H9 (cell line): ENCODE measurements at regions not wholly inside any gene's neighbourhood (a gene's known extent, or its start where the extent isn't known, plus 50 kb on each side); places are given as distances from the start of the nearest gene placed in this dataset.

Experiments
- DNase-seq: peaks from one replicate; pipeline ENCODE4 v3.0.0-alpha.2; 2017
- H2AFZ ChIP-seq: one replicate; pipeline ENCODE4 v1.6.1; 2013; ENCODE audit warnings: mild to moderate bottlenecking, low read length, control low read depth, moderate library complexity
- H2AK5ac ChIP-seq: 2 replicates; pipeline ENCODE4 v1.6.1; 2013; ENCODE audit warnings: low read length, control low read depth, mixed read lengths; ENCODE audit not compliant: insufficient read length
- H2BK120ac ChIP-seq: one replicate; pipeline ENCODE4 v1.6.1; 2013; ENCODE audit warnings: low read depth, mild to moderate bottlenecking, low read length, control low read depth, inconsistent platforms; ENCODE audit not compliant: poor library complexity, severe bottlenecking
- H2BK12ac ChIP-seq: 2 replicates; pipeline ENCODE4 v1.6.1; 2013; ENCODE audit warnings: low read length, control low read depth, mixed read lengths, low read depth; ENCODE audit not compliant: insufficient read length
- H2BK15ac ChIP-seq: 2 replicates; pipeline ENCODE4 v1.6.1; 2013; ENCODE audit warnings: low read depth, low read length, control low read depth
- H2BK20ac ChIP-seq: one replicate; pipeline ENCODE4 v1.6.1; 2013; ENCODE audit warnings: low read depth, mild to moderate bottlenecking, low read length, control low read depth, inconsistent platforms; ENCODE audit not compliant: poor library complexity, severe bottlenecking
- H2BK5ac ChIP-seq: 2 replicates; pipeline ENCODE4 v1.6.1; 2013; ENCODE audit warnings: low read length, control low read depth, mixed read lengths; ENCODE audit not compliant: insufficient read length
- H3K14ac ChIP-seq: 2 replicates; pipeline ENCODE4 v1.6.1; 2013; ENCODE audit warnings: low read length, control low read depth; ENCODE audit not compliant: insufficient read depth
- H3K18ac ChIP-seq: 2 replicates; pipeline ENCODE4 v1.6.1; 2013; ENCODE audit warnings: low read depth, mild to moderate bottlenecking, mixed read lengths, low read length, control low read depth; ENCODE audit not compliant: insufficient read length
- H3K23ac ChIP-seq: 2 replicates; pipeline ENCODE4 v1.6.1; 2013; ENCODE audit warnings: low read length, control low read depth, mixed read lengths, low read depth; ENCODE audit not compliant: insufficient read length
- H3K23me2 ChIP-seq: 2 replicates; pipeline ENCODE4 v1.6.1; 2013; ENCODE audit warnings: low read depth, mild to moderate bottlenecking, mixed read lengths, low read length, control low read depth; ENCODE audit not compliant: insufficient read length, poor library complexity, severe bottlenecking
- H3K27ac ChIP-seq: 2 replicates; pipeline ENCODE4 v1.5.1; 2013; ENCODE audit warnings: low read length, control low read depth, mixed read lengths, low read depth; ENCODE audit not compliant: insufficient read length
- H3K27me3 ChIP-seq: 2 replicates; pipeline ENCODE4 v1.6.1; 2013; ENCODE audit warnings: low read length, control low read depth, inconsistent platforms; ENCODE audit not compliant: insufficient read depth
- H3K4ac ChIP-seq: 2 replicates; pipeline ENCODE4 v1.6.1; 2013; ENCODE audit warnings: low read depth, mild to moderate bottlenecking, control low read depth, inconsistent platforms, low read length, moderate library complexity
- H3K4me1 ChIP-seq: 2 replicates; pipeline ENCODE4 v1.6.1; 2013; ENCODE audit warnings: low read length, control low read depth, inconsistent platforms; ENCODE audit not compliant: insufficient read depth
- H3K4me2 ChIP-seq: 2 replicates; pipeline ENCODE4 v1.6.1; 2013; ENCODE audit warnings: low read length, control low read depth, mixed read lengths; ENCODE audit not compliant: insufficient read length, insufficient read depth
- H3K56ac ChIP-seq: 2 replicates; pipeline ENCODE4 v1.6.1; 2013; ENCODE audit warnings: low read depth, mild to moderate bottlenecking, mixed read lengths, low read length, control low read depth; ENCODE audit not compliant: insufficient read length
- H3K79me1 ChIP-seq: 2 replicates; pipeline ENCODE4 v1.6.1; 2013; ENCODE audit warnings: low read depth, mild to moderate bottlenecking, moderate library complexity, low read length, control low read depth, inconsistent platforms; ENCODE audit not compliant: insufficient read depth, poor library complexity, severe bottlenecking
- H3K79me2 ChIP-seq: 2 replicates; pipeline ENCODE4 v1.6.1; 2013; ENCODE audit warnings: low read length, control low read depth, inconsistent platforms; ENCODE audit not compliant: insufficient read depth
- H3K9ac ChIP-seq: 2 replicates; pipeline ENCODE4 v1.6.1; 2013; ENCODE audit warnings: low read length, control low read depth, mixed read lengths; ENCODE audit not compliant: insufficient read length; ENCODE audit errors: extremely low read depth
- H3K9me3 ChIP-seq: one replicate; pipeline ENCODE4 v1.6.1; 2013; ENCODE audit warnings: low read depth, low read length, inconsistent platforms; ENCODE audit not compliant: control insufficient read depth
- H3T11ph ChIP-seq: one replicate; pipeline ENCODE4 v1.6.1; 2013; ENCODE audit warnings: mild to moderate bottlenecking, low read length, control low read depth, inconsistent platforms
- H4K20me1 ChIP-seq: one replicate; pipeline ENCODE4 v1.6.1; 2013; ENCODE audit not compliant: control insufficient read depth, insufficient read length, insufficient read depth
- H4K5ac ChIP-seq: 2 replicates; pipeline ENCODE4 v1.6.1; 2013; ENCODE audit warnings: low read depth, mild to moderate bottlenecking, mixed read lengths, low read length, control low read depth; ENCODE audit not compliant: insufficient read length
- H4K8ac ChIP-seq: replicated peaks from 2 replicates; pipeline ENCODE4 v1.6.1; 2013; ENCODE audit warnings: low read length, control low read depth, mixed read lengths, low read depth; ENCODE audit not compliant: insufficient read length
- H4K91ac ChIP-seq: 2 replicates; pipeline ENCODE4 v1.6.1; 2013; ENCODE audit warnings: low read depth, mild to moderate bottlenecking, moderate library complexity, mixed read lengths, low read length, control low read depth; ENCODE audit not compliant: insufficient read length
- H3K27ac Mint-ChIP-seq, 3 experiments: 2 replicates in 2 of 3; 3 replicates in 1 of 3; pipeline ENCODE4 v1.8.0; 2020 to 2021; ENCODE audit warnings: mixed read lengths in 3 of 3, mild to moderate bottlenecking in 1 of 3, moderate library complexity in 1 of 3
- H3K27me3 Mint-ChIP-seq: 2 replicates; pipeline ENCODE4 v1.8.0; 2021; ENCODE audit warnings: low read depth, mild to moderate bottlenecking, moderate library complexity, mixed read lengths
- H3K36me3 Mint-ChIP-seq, 3 experiments: 2 replicates in 2 of 3; 3 replicates in 1 of 3; pipeline ENCODE4 v1.8.0; 2020 to 2021; ENCODE audit warnings: low read depth in 3 of 3, mixed read lengths in 3 of 3; ENCODE audit not compliant: insufficient read depth in 1 of 3
- H3K4me1 Mint-ChIP-seq, 2 experiments: 2 replicates each; pipeline ENCODE4 v1.8.0; 2020; ENCODE audit warnings: mixed read lengths in 2 of 2
- H3K4me3 Mint-ChIP-seq, 2 experiments: 2 replicates in 1 of 2; 3 replicates in 1 of 2; pipeline ENCODE4 v1.8.0; 2020 to 2021; ENCODE audit warnings: mild to moderate bottlenecking in 2 of 2, mixed read lengths in 2 of 2, moderate library complexity in 1 of 2
- H3K9me3 Mint-ChIP-seq, 2 experiments: 2 replicates in 1 of 2; 3 replicates in 1 of 2; pipeline ENCODE4 v1.8.0; 2020; ENCODE audit warnings: mild to moderate bottlenecking in 2 of 2, mixed read lengths in 2 of 2, moderate library complexity in 1 of 2
- CTCF ChIP-seq: fragments of 200-600 bp; sonication (generic); conservative IDR thresholded peaks from 3 replicates; pipeline ENCODE4 v1.8.0; 2021; ENCODE audit warnings: antibody characterized with exemption, mild to moderate bottlenecking
- WGBS: extraction: QIAGEN DNeasy Blood & Tissue Kit; methylation state at CpG from one replicate; pipeline ENCODE4 v1.1.7; 2013; ENCODE audit warnings: missing lambda C conversion rate, low lambda C conversion rate, mixed read lengths; ENCODE audit not compliant: insufficient read length; ENCODE audit errors: extremely low coverage; 5-methylcytosine and 5-hydroxymethylcytosine counted together

GRCh38 chr9:135400496-135400895 is 79.1 kb upstream of the PPP1R26 start:
- no peak overlapping the region for H3K4me2 ChIP-seq
- no peak overlapping the region for H2BK15ac ChIP-seq
- H3K9me3 ChIP-seq = peaks cover 9% of the 10 kb centered on the region
- H3K14ac ChIP-seq = no peak overlapping the region
- H2AFZ ChIP-seq = no peak overlapping the region
- H4K5ac ChIP-seq = no peak overlapping the region
- H3K27ac Mint-ChIP-seq = no peak overlapping the region
- H3K4me1 Mint-ChIP-seq = no peaks in the 10 kb centered on the region
- no peak overlapping the region for H4K91ac ChIP-seq
- no peaks in the 10 kb centered on the region for H3K79me1 ChIP-seq
- peaks cover 15 to 19% of the 10 kb centered on the region in 2 experiments for H3K9me3 Mint-ChIP-seq
- H2BK120ac ChIP-seq = no peak overlapping the region
- H3K4me1 ChIP-seq = no peaks in the 10 kb centered on the region
- WGBS = no CpG with 5 or more reads among the region's 9 CpGs
- no peak overlapping the region for H3K4ac ChIP-seq
- no peak overlapping the region for H2BK5ac ChIP-seq
- H4K8ac ChIP-seq = no peak overlapping the region
- H3T11ph ChIP-seq = no peak overlapping the region
- no peak overlapping the region for H2AK5ac ChIP-seq
- H3K27me3 ChIP-seq = no peaks in the 10 kb centered on the region
- H2BK20ac ChIP-seq = no peak overlapping the region
- DNase-seq = no peak
- H3K4me3 Mint-ChIP-seq = no peak overlapping the region
- TF ChIP-seq CTCF = no peak
- H3K18ac ChIP-seq = no peak overlapping the region
- H2BK12ac ChIP-seq = no peak overlapping the region
- H3K23me2 ChIP-seq = no peaks in the 10 kb centered on the region
- H3K36me3 Mint-ChIP-seq = peaks cover 0 to 20% (median 5%) of the 10 kb centered on the region in 3 experiments; a peak in 4 of 7 replicates
- no peak overlapping the region for H3K27ac ChIP-seq
- H4K20me1 ChIP-seq = no peaks in the 10 kb centered on the region
- no peak overlapping the region for H3K56ac ChIP-seq
- no peak overlapping the region for H3K23ac ChIP-seq
- H3K27me3 Mint-ChIP-seq = peaks cover 5% of the 10 kb centered on the region
- no peaks in the 10 kb centered on the region for H3K79me2 ChIP-seq
- no peak overlapping the region for H3K9ac ChIP-seq
